ENCODE measurements at regions not wholly inside any gene's neighbourhood (a gene's known extent, or its start where the extent isn't known, plus 50 kb on each side); places are given as distances from the start of the nearest gene placed in this dataset.

GRCh38 chr12:11568155-11568761, 81.2 kb upstream of the ETV6 start:
- DNase-seq (ENCODE audit: low read depth) = no peak

DNA sequence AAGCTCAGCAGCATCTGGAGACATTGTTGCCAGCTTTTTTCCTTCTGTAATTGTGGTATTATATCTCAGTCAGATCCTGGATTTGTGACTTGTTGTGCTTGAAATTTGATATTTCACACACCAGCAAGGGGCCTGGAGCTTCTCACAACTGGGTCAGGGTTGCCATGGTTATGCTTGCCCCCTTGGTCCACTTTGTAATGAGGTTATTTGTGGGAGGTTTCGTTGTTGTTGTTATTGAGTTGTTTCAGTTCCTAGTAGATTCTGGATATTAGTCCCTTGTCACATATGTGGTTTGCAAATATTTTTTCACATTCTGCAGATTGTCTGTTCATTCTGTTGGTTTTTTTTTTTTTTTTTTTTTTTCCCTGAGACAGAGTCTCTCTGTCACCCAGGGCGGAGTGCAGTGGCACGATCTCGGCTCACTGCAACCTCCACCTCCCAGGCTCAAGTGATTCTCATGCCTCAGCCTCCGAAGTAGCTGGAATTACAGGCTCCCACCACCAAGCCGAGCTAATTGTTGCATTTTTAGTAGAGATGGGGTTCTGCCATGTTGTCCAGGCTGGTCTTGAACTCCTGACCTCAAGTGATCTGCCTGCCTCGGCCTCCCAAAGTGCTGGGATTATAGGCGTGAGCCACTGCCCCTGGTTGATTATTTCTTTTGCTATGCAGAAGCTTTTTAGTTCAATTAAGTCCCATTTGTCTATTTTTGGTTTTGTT, 80.6 kb upstream of the ETV6 start:
- no peak for DNase-seq (ENCODE audit: low read depth)

GRCh38 chr12:11569716-11570115, 79.8 kb upstream of the ETV6 start:
- no peak for DNase-seq (ENCODE audit: low read depth)

DNA sequence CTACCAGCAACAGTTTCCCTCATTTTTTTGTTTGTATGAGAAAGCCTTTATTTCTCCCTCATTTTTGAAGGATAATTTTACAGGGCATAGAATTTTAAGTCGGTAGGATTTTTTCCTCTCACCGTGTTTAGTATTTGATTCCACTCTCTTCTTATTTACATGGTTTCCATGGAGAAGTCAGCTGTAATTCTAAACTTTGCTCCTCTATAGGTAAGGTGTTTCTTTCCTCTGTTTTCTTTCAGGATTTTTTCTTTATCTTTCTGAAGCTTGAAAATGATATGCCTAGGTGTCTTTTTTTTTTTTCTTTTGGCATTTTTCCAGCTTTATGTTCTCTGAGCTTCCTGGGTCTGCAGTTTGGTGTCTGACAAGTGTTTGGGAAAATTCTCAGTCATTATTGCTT, 75.6 kb upstream of the ETV6 start:
- no peak for DNase-seq (ENCODE audit: low read depth)

- peak; percentile 90 for DNase-seq (ENCODE audit: low read depth)
Observed at GRCh38 chr12:11576104-11576503, 73.4 kb upstream of the ETV6 start.

DNA sequence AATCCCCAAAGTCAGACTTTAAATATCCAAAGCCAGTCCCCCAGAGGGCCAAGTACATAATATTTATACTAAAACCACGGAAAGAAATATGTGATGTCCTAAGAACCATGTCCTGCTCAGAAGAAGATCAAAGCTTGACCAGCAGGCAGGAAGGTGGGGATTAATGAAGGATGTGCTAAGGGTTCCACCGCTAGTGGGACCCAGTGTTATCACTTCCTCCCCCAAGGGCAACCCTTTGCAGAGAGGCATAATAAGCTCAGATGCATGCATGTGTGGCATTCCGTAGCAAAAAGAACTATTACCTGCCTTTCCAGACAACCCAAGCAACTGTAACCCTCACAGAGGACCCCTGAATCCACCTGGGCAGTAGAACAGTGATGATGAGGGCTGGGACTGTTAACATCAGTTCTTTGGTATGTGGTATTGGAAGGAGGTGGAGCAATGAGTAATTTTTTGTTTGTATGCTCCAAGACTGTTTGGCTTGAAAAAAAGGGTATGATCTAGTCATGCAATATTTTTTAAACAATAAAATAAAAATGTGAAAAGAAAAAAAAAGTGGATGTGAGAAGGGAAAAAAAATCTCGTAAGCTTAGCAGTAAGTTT, 71.7 kb upstream of the ETV6 start:
- peak; percentile 64 for DNase-seq (ENCODE audit: low read depth)

- no peak for DNase-seq (ENCODE audit: low read depth)
Observed at GRCh38 chr12:11578461-11578993, 70.9 kb upstream of the ETV6 start.

DNA sequence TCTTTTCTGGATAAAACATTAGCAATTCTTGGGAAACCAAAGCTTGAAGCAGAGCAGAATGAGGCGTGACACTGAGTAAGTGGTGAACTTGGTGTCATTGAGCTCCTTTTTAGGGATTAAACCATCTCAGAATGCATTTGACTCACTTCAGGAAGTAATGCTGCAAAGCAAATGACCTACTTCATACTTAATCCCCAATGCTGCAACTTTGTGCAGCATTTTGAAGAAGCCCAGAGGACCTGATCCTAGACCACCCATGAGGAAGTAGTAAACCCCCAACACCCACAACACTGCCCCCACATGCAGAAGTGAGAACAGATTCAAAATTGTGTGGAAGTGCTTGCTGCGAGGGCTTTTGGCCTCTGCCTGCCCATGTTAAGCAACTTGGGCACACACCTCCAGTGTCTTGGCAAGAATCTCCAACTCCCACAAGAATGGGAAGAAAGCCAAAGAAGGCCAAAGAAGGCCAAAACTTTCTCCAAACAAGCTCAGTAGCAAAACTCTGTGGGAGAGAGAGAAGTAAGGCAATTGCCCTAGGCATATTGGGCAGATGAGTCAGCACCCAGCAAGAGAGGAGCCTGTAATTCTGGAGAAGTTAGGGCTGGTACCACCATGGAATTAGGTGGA, 69.2 kb upstream of the ETV6 start:
- DNase-seq (ENCODE audit: low read depth) = peak; percentile 87

GRCh38 chr12:11581179-11581755, 68.2 kb upstream of the ETV6 start:
- peak; percentile 74 for DNase-seq (ENCODE audit: low read depth)

DNA sequence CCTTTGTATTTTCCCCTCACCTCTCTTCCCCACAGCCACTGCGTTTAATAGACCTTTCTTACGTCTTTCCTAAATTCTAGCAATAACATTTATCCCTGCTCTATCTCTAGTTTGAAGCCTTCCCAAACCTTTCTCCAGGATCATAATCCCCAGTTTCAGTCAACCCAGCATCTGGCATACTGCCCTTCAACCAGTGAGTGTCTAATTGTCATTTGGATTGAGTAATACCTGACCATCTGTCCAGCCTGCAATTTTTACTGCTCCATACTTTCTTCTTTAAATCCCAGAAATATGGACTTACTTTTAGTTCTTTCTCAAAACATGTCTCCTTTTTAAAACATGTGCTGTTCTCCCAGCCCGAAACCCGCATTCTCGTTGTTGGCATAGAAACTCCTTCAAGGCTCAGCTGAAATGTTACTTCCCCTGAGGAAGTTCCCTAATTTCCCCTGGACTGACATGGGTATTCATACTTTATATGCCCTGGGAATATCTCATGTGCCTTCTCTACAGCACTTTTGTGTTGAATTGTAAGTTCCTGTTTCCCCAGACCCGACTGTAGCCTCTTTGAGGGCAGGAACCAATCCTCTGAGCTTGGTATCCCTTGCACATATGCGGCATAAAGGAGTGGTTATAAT, 65.1 kb upstream of the ETV6 start:
- DNase-seq (ENCODE audit: low read depth) = peak; percentile 23

DNA sequence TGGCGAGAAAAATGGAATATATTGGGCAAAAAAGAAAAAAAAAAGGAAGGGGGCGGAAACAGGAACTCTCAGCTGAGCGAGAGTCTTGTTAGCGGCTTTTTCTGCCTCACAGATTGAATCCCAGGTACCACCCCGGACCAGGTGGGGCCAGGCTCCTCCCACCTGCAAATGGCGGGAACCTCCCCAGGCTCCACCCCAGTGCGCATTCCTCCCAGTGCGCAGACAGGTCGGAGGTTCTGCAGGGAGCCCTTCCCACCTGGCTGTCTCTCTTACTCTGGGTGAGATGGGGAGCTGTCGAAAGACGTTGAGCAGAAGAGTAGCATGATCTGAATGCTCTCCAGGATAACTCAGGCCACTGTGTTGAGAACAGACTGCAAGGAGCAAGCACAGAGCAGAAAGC, 57.0 kb upstream of the ETV6 start:
- DNase-seq (ENCODE audit: low read depth) = no peak

DNA sequence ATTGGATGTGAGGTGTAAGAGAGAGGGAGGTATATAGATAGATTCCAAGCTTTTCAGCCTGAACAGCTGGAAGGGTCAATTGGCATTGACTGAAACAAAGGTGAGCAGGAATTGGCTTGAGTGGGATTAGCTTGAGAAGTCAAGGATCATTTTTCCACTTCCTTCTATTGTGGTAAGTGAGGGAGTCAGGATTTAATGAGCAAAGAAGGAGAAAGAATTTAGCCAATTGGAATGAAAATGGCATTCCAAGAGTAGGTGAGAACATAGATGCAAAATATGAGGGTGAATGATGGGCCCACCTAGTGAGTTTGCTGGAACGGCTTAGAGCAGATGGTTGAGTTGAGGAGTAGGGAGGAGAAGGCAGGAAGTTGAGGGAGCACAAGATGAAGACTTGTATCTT, 56.5 kb upstream of the ETV6 start:
- DNase-seq (ENCODE audit: low read depth) = no peak

GRCh38 chr12:11595080-11595479, 54.4 kb upstream of the ETV6 start:
- no peak for DNase-seq (ENCODE audit: low read depth)

GRCh38 chr12:11596141-11596540, 53.3 kb upstream of the ETV6 start:
- no peak for DNase-seq (ENCODE audit: low read depth)

DNA sequence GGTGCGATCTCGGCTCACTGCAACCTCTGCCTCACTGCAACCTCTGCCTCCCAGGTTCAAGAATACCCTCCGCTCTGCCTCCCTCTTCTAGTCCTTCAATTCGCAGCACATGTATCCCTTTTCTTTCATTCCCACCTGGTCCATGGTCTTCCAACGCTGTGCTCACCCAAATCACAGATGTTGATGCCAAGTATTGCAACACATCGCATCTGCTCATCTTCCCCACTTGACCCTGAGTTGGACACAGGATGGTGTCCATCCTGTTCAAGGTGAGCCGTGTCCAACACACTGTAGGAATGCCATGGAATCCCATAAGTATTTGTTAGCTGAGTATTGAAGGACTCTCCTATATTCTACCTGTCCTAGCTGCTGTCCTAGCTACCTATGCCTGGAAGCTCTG, 50.6 kb upstream of the ETV6 start:
- DNase-seq (ENCODE audit: low read depth) = no peak

All from iris pigment epithelial cell (primary cell).